Astrocyte (in vitro differentiated cells and primary cell): ENCODE measurements at regions not wholly inside any gene's neighbourhood (a gene's known extent, or its start where the extent isn't known, plus 50 kb on each side); places are given as distances from the start of the nearest gene placed in this dataset.

ENCODE experiments used
- CTCF ChIP-seq: IDR thresholded peaks from 2 replicates; pipeline ENCODE4 v1.5.1; 2011; ENCODE audit warnings: low read depth, mild to moderate bottlenecking, inconsistent platforms, low read length, moderate library complexity; ENCODE audit not compliant: insufficient read depth
- EZH2 ChIP-seq: IDR thresholded peaks from 2 replicates; pipeline ENCODE4 v1.6.1; 2012; ENCODE audit warnings: mild to moderate bottlenecking, low read length, inconsistent platforms; ENCODE audit not compliant: insufficient read depth

GRCh38 chr13:90032841-90033493, 1314.5 kb upstream of the MIR17HG start:
- TF ChIP-seq CTCF (no peak), EZH2 (no peak)
